Iris pigment epithelial cell (primary cell): ENCODE measurements at regions not wholly inside any gene's neighbourhood (a gene's known extent, or its start where the extent isn't known, plus 50 kb on each side); places are given as distances from the start of the nearest gene placed in this dataset.

Experiments
- DNase-seq: peaks from one replicate; pipeline ENCODE4 v3.0.0-alpha.2; 2011; ENCODE audit warnings: low read depth

GRCh38 chr21:27112186-27112585, 145.3 kb upstream of the ADAMTS5 start:
- DNase-seq, result no peak

- DNase-seq, result no peak
Observed at GRCh38 chr21:27110956-27111355, 144.1 kb upstream of the ADAMTS5 start.

- DNase-seq, result no peak
Observed at GRCh38 chr21:27108701-27109100, 141.8 kb upstream of the ADAMTS5 start.

- peak; percentile 13 for DNase-seq
Observed at GRCh38 chr21:27108228-27108627, 141.3 kb upstream of the ADAMTS5 start.

- peak; percentile 41 for DNase-seq
Observed at GRCh38 chr21:27104846-27105431, 138.1 kb upstream of the ADAMTS5 start.

GRCh38 chr21:27103768-27104167, 136.9 kb upstream of the ADAMTS5 start:
- DNase-seq, result no peak

GRCh38 chr21:27101523-27101922, 134.6 kb upstream of the ADAMTS5 start:
- no peak for DNase-seq

- no peak for DNase-seq
Observed at GRCh38 chr21:27094184-27094948, 127.5 kb upstream of the ADAMTS5 start.

- DNase-seq, result no peak
Observed at GRCh38 chr21:27086630-27087029, 119.7 kb upstream of the ADAMTS5 start.

- DNase-seq, result no peak
Observed at GRCh38 chr21:27086186-27086585, 119.3 kb upstream of the ADAMTS5 start.

- DNase-seq, result no peak
Observed at GRCh38 chr21:27085387-27085786, 118.5 kb upstream of the ADAMTS5 start.

- no peak for DNase-seq
Observed at GRCh38 chr21:27083144-27083543, 116.3 kb upstream of the ADAMTS5 start.

GRCh38 chr21:27082431-27083010, 115.6 kb upstream of the ADAMTS5 start:
- DNase-seq, result no peak

- DNase-seq, result no peak
Observed at GRCh38 chr21:27079636-27080240, 112.8 kb upstream of the ADAMTS5 start.

- DNase-seq, result no peak
Observed at GRCh38 chr21:27078915-27079314, 112.0 kb upstream of the ADAMTS5 start.

GRCh38 chr21:27077501-27077900, 110.6 kb upstream of the ADAMTS5 start:
- no peak for DNase-seq

- DNase-seq, result no peak
Observed at GRCh38 chr21:27076025-27076424, 109.1 kb upstream of the ADAMTS5 start.

- no peak for DNase-seq
Observed at GRCh38 chr21:27070861-27071670, 104.2 kb upstream of the ADAMTS5 start.

- no peak for DNase-seq
Observed at GRCh38 chr21:27068811-27069210, 101.9 kb upstream of the ADAMTS5 start.

- no peak for DNase-seq
Observed at GRCh38 chr21:27067226-27067625, 100.3 kb upstream of the ADAMTS5 start.

GRCh38 chr21:27062443-27062842, 95.6 kb upstream of the ADAMTS5 start:
- DNase-seq, result no peak

- no peak for DNase-seq
Observed at GRCh38 chr21:27061770-27062169, 94.9 kb upstream of the ADAMTS5 start.
